Erythroblast (primary cell): ENCODE measurements at regions not wholly inside any gene's neighbourhood (a gene's known extent, or its start where the extent isn't known, plus 50 kb on each side); places are given as distances from the start of the nearest gene placed in this dataset.

Experiments
- GATA1 ChIP-seq: IDR thresholded peaks from 2 replicates; pipeline ENCODE4 v1.6.1; 2011; ENCODE audit warnings: low read depth, mild to moderate bottlenecking, control low read depth, low read length, moderate library complexity
- POLR2A ChIP-seq: IDR thresholded peaks from 2 replicates; pipeline ENCODE4 v1.6.1; 2011; ENCODE audit warnings: mild to moderate bottlenecking, low read length

DNA sequence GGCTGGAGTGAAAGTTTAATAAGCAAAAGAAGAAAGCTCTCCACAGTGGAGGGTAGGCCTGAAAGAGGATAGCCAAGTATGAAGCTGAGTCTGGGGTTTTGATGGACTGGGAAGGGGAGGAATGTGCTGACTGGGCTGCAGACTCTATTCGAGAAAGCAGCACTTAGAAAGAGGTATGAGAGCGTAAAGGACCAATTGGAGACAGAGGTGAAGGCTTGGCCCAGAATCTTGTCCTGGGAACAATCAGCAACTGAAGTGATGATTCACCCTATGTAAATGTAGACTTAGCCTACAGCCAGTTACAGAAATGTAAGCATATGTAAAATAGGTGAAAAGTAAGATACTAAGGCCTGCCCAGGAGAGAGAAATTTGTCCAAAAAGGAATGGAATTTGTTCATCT is 111.2 kb upstream of the HSFY2 start:
- TF ChIP-seq POLR2A, result no peak
- no peak for TF ChIP-seq GATA1
